B cell (primary cell): ENCODE measurements at regions not wholly inside any gene's neighbourhood (a gene's known extent, or its start where the extent isn't known, plus 50 kb on each side); places are given as distances from the start of the nearest gene placed in this dataset.

Experiments used
- ATAC-seq: fragments of 200-7000 bp; cut with Tn5 transposase; one replicate; pipeline ENCODE4 v1.10.0; 2021; ENCODE audit warnings: low read depth, mild to moderate bottlenecking, moderate number of reproducible peaks, moderate library complexity
- CTCF ChIA-PET: fragments of 350-600 bp; sonication (Branson Sonifier 250); formaldehyde crosslinking; loops from one replicate; lab custom pipeline; 2021; ENCODE audit warnings: antibody characterized with exemption, inconsistent platforms; lab: Charles Lee
- POLR2A ChIA-PET: fragments of 350-600 bp; sonication (Branson Sonifier 250); formaldehyde crosslinking; loops from one replicate; lab custom pipeline; 2021; ENCODE audit warnings: antibody characterized with exemption; lab: Charles Lee
- DNase-seq: peaks from one replicate; pipeline ENCODE4 v3.0.0; 2013
- H2AFZ ChIP-seq: 2 replicates; pipeline ENCODE4 v1.6.1; 2012; ENCODE audit warnings: mild to moderate bottlenecking, low read depth, low read length; ENCODE audit not compliant: insufficient read depth, poor library complexity, severe bottlenecking
- H3K27ac ChIP-seq, 2 donors: 1 replicate in 1 of 2; 2 replicates in 1 of 2; pipeline ENCODE4 v1.5.1; 2012 to 2013; ENCODE audit warnings: low read length in 2 of 2, mild to moderate bottlenecking in 2 of 2, moderate library complexity in 1 of 2
- H3K27me3 ChIP-seq, 4 experiments: fragments of 200-600 bp in 1 of 4; sonication (generic) in 1 of 4; replicated peaks in 1 of 4; 1 replicate in 2 of 4; 2 replicates in 2 of 4; pipeline versions ENCODE4 v1.6.1 to v1.7.0; 2013 to 2016; ENCODE audit warnings: low read length in 3 of 4, mild to moderate bottlenecking in 2 of 4, mixed read lengths in 1 of 4, moderate library complexity in 1 of 4; ENCODE audit not compliant: insufficient read depth in 4 of 4, control insufficient read depth in 3 of 4; ENCODE audit errors: control extremely low read depth in 1 of 4
- H3K36me3 ChIP-seq, 2 experiments: replicated peaks in 1 of 2; 1 replicate in 1 of 2; 2 replicates in 1 of 2; pipeline versions ENCODE4 v1.6.1 to v1.7.1; 2013; ENCODE audit warnings: low read length in 1 of 2; ENCODE audit not compliant: insufficient read depth in 2 of 2, control insufficient read depth in 1 of 2; ENCODE audit errors: control extremely low read depth in 1 of 2, extremely low read depth in 1 of 2
- H3K4me1 ChIP-seq, 2 donors: fragments of 200-600 bp in 1 of 2; sonication (generic) in 1 of 2; 1 replicate in 1 of 2; 2 replicates in 1 of 2; pipeline versions ENCODE4 v1.5.1 to v1.6.1; 2013 to 2017; ENCODE audit warnings: low read length in 2 of 2; ENCODE audit not compliant: control insufficient read depth in 2 of 2, insufficient read depth in 2 of 2
- H3K4me2 ChIP-seq: replicated peaks from 2 replicates; pipeline ENCODE3; 2012; ENCODE audit warnings: mild to moderate bottlenecking, low read depth, low read length; ENCODE audit not compliant: poor library complexity, severe bottlenecking
- H3K4me3 ChIP-seq, 5 experiments: fragments of 200-600 bp in 1 of 5; sonication (generic) in 1 of 5; 1 replicate in 3 of 5; 2 replicates in 2 of 5; pipeline versions ENCODE4 v1.5.1 to v1.7.0; 2011 to 2016; ENCODE audit warnings: low read length in 4 of 5, mild to moderate bottlenecking in 4 of 5, low read depth in 2 of 5, control low read depth in 1 of 5, moderate library complexity in 1 of 5; ENCODE audit not compliant: insufficient read depth in 1 of 5; ENCODE audit errors: control extremely low read depth in 1 of 5, extremely low read depth in 1 of 5
- H3K79me2 ChIP-seq: fragments of 200-600 bp; sonication (generic); one replicate; pipeline ENCODE4 v1.6.0; 2016; ENCODE audit warnings: low read length; ENCODE audit not compliant: control insufficient read depth, insufficient read depth
- H3K9ac ChIP-seq: fragments of 200-600 bp; sonication (generic); 2 replicates; pipeline ENCODE4 v1.6.1; 2017; ENCODE audit warnings: mild to moderate bottlenecking, low read length, moderate library complexity
- H3K9me3 ChIP-seq, 3 donors: one replicate each; pipeline versions ENCODE4 v1.6.1 to v1.7.1; 2013; ENCODE audit warnings: low read length in 2 of 3; ENCODE audit not compliant: control insufficient read depth in 2 of 3, insufficient read depth in 1 of 3; ENCODE audit errors: control extremely low read depth in 1 of 3
- H4K20me1 ChIP-seq: 2 replicates; pipeline ENCODE4 v1.6.0; 2012; ENCODE audit warnings: mild to moderate bottlenecking, low read length; ENCODE audit not compliant: insufficient read depth, control insufficient read depth, poor library complexity, severe bottlenecking
- H3K27ac Mint-ChIP-seq: one replicate; pipeline ENCODE4 v1.8.0; 2021; ENCODE audit warnings: mixed read lengths
- H3K27me3 Mint-ChIP-seq: one replicate; pipeline ENCODE4 v1.8.0; 2021; ENCODE audit warnings: mixed read lengths
- H3K4me1 Mint-ChIP-seq: one replicate; pipeline ENCODE4 v1.8.0; 2021; ENCODE audit warnings: mixed read lengths
- H3K4me3 Mint-ChIP-seq: one replicate; pipeline ENCODE4 v1.8.0; 2021; ENCODE audit warnings: mixed read lengths
- H3K9me3 Mint-ChIP-seq: one replicate; pipeline ENCODE4 v1.8.0; 2022; ENCODE audit warnings: mixed read lengths; ENCODE audit not compliant: insufficient read depth
- EZH2 ChIP-seq: IDR thresholded peaks from 2 replicates; pipeline ENCODE4 v1.6.1; 2012; ENCODE audit warnings: borderline replicate concordance, low read depth, mild to moderate bottlenecking, moderate library complexity, low read length; ENCODE audit not compliant: insufficient read depth, poor library complexity, severe bottlenecking
- WGBS: methylation state at CpG from one replicate; pipeline ENCODE4 v1.1.5; 2013; ENCODE audit warnings: missing lambda C conversion rate; ENCODE audit not compliant: insufficient coverage; 5-methylcytosine and 5-hydroxymethylcytosine counted together
- intact Hi-C: fragments of 100-400 bp; cut with micrococcal nuclease; formaldehyde crosslinking; loops from one replicate; pipeline ENCODE4 v1.10.0; 2022
- TF ChIP-seq, protein P1 (sequence below): fragments of 200-600 bp; IDR thresholded peaks from one replicate; pipeline ENCODE4 v1.8.0; 2022; ENCODE audit warnings: antibody characterized with exemption, mild to moderate bottlenecking

DNA sequence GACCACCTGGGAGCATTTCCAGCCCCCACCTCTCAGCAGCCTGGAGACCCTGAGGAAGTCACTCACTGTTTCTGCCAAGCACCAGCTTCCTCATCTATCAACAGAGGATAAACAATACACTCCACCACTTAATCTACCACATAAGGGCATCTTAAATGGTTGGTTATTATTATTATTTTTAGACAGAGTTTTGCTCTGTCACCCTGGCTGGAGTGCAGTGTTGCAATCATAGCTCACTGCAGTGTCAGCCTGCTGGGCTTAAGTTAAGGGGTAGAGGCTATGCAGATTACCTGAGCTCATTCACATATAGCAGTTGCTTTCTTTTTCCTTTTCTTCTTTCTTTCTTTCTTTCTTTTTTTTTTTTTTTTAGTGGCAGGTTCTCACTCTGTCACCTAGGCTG lies 59.5 kb upstream of the ELN start:
- H3K4me1 ChIP-seq, result no peaks in the 10 kb centered on the region
- H3K27ac ChIP-seq, result no peak overlapping the region
- peaks cover 0 to 29% (median 9%) of the 10 kb centered on the region in 3 donors for H3K9me3 ChIP-seq
- POLR2A ChIA-PET, result no interaction called here
- no peak for DNase-seq
- no peaks in the 10 kb centered on the region for H3K27me3 ChIP-seq
- H3K27ac Mint-ChIP-seq, result no peak overlapping the region
- intact Hi-C loops, result no loop called here
- H3K9me3 Mint-ChIP-seq, result peaks cover 5% of the 10 kb centered on the region
- CTCF ChIA-PET, result no interaction called here
- H3K27me3 Mint-ChIP-seq, result peaks cover 3% of the 10 kb centered on the region
- no peak overlapping the region for H2AFZ ChIP-seq
- H3K9ac ChIP-seq, result no peak overlapping the region
- H3K36me3 ChIP-seq, result no peaks in the 10 kb centered on the region
- no peak overlapping the region for H3K4me3 ChIP-seq
- no peaks in the 10 kb centered on the region for H3K79me2 ChIP-seq
- no peak overlapping the region for H3K4me3 Mint-ChIP-seq
- peaks cover 9% of the 10 kb centered on the region for H3K4me1 Mint-ChIP-seq
- H4K20me1 ChIP-seq, result no peaks in the 10 kb centered on the region
- no peak for ATAC-seq
- H3K4me2 ChIP-seq, result no peak overlapping the region
- TF ChIP-seq, protein P1, sequence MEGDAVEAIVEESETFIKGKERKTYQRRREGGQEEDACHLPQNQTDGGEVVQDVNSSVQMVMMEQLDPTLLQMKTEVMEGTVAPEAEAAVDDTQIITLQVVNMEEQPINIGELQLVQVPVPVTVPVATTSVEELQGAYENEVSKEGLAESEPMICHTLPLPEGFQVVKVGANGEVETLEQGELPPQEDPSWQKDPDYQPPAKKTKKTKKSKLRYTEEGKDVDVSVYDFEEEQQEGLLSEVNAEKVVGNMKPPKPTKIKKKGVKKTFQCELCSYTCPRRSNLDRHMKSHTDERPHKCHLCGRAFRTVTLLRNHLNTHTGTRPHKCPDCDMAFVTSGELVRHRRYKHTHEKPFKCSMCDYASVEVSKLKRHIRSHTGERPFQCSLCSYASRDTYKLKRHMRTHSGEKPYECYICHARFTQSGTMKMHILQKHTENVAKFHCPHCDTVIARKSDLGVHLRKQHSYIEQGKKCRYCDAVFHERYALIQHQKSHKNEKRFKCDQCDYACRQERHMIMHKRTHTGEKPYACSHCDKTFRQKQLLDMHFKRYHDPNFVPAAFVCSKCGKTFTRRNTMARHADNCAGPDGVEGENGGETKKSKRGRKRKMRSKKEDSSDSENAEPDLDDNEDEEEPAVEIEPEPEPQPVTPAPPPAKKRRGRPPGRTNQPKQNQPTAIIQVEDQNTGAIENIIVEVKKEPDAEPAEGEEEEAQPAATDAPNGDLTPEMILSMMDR, result no peak
- TF ChIP-seq EZH2, result no peak

DNA sequence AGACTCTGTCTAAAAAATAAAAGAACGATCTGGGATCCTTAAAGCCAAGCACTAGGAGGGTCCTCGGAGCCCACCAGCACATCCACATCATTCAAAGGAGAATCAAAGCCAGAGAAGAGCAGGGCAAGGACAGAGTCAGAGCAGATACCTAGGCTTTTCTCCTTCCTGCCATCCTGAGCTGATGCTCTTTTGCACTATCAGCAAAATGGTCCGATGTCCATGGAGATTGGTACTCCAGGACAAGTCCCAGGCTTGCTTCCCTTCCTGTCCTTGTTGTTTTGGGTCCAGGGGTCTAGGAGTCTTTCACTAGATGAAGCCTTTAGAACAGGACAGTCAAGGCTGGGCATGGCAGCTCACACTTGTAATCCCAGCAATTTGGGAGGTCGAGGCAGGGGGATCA lies 58.0 kb upstream of the ELN start:
- Mint-ChIP-seq H3K27ac (no peak overlapping the region), H3K4me1 (peaks cover 9% of the 10 kb centered on the region), H3K4me3 (no peak overlapping the region), H3K9me3 (no peaks in the 10 kb centered on the region), H3K27me3 (peaks cover 3% of the 10 kb centered on the region)
- ChIA-PET POLR2A (no interaction called here), CTCF (no interaction called here)
- Histone ChIP-seq H3K27ac (no peak overlapping the region), H4K20me1 (no peaks in the 10 kb centered on the region), H3K4me3 (no peak overlapping the region), H3K4me1 (no peaks in the 10 kb centered on the region), H3K36me3 (no peaks in the 10 kb centered on the region), H3K9ac (no peak overlapping the region), H3K4me2 (no peak overlapping the region), H3K9me3 (peaks cover 0 to 21% (median 0%) of the 10 kb centered on the region in 3 donors), H2AFZ (no peak overlapping the region), H3K27me3 (no peaks in the 10 kb centered on the region), H3K79me2 (no peaks in the 10 kb centered on the region)
- TF ChIP-seq EZH2, result no peak
- TF ChIP-seq, protein P1, result no peak
- intact Hi-C loops, result no loop called here
- WGBS, result 100% methylated on average over 2 of the region's 4 CpGs
- DNase-seq, result no peak
- ATAC-seq, result no peak
